Stimulated activated effector memory CD8-positive, alpha-beta T cell treated with anti-CD3 and anti-CD28 coated beads, Interleukin-12 subunit alpha, Interleukin-12 subunit beta, amount 100 ng/mL, for 72 hours (primary cell): ENCODE measurements at regions not wholly inside any gene's neighbourhood (a gene's known extent, or its start where the extent isn't known, plus 50 kb on each side); places are given as distances from the start of the nearest gene placed in this dataset.

Experiments used
- ATAC-seq: fragments of 150-1000 bp; cut with Tn5 transposase; 2 replicates; pipeline ENCODE4 v1.10.0; 2021
- DNase-seq, 2 donors: peaks; one replicate each; pipeline ENCODE4 v3.0.0; 2021 to 2022; ENCODE audit warnings: low spot score in 2 of 2
- H3K27ac Mint-ChIP-seq: one replicate; pipeline ENCODE4 v1.8.0; 2022; ENCODE audit warnings: mild to moderate bottlenecking, mixed read lengths
- H3K36me3 Mint-ChIP-seq: one replicate; pipeline ENCODE4 v1.8.0; 2022; ENCODE audit warnings: mild to moderate bottlenecking, mixed read lengths
- H3K4me1 Mint-ChIP-seq: one replicate; pipeline ENCODE4 v1.8.0; 2022; ENCODE audit warnings: mixed read lengths
- H3K4me3 Mint-ChIP-seq: one replicate; pipeline ENCODE4 v1.8.0; 2022; ENCODE audit warnings: mild to moderate bottlenecking, mixed read lengths
- H3K9me3 Mint-ChIP-seq: one replicate; pipeline ENCODE4 v1.8.0; 2022; ENCODE audit warnings: mixed read lengths

DNA sequence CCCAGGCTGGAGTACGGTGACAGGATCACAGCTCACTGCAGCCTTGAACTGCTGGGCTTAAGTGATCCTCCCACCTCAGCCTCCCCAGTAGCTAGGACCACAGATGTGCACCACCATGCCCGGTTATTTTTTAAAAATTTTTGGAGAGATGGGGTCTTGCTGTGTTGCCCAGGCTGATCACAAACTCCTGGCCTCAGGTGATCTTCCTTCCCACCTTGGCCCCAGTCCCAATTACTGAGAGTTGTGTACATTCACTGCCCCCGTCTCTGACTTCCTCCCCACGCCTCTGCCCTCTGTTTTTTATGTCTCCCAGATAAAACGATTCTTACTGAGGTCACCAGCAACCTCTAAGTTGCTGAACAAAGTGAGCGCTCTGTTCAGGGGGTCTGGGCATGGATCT, 87.7 kb downstream of the LINGO1 start:
- Mint-ChIP-seq H3K27ac (peak overlapping the region; percentile 26), H3K4me3 (no peak overlapping the region), H3K4me1 (peaks cover 14% of the 10 kb centered on the region), H3K9me3 (no peaks in the 10 kb centered on the region), H3K36me3 (no peaks in the 10 kb centered on the region)
- no peak for ATAC-seq
- no peak for DNase-seq

DNA sequence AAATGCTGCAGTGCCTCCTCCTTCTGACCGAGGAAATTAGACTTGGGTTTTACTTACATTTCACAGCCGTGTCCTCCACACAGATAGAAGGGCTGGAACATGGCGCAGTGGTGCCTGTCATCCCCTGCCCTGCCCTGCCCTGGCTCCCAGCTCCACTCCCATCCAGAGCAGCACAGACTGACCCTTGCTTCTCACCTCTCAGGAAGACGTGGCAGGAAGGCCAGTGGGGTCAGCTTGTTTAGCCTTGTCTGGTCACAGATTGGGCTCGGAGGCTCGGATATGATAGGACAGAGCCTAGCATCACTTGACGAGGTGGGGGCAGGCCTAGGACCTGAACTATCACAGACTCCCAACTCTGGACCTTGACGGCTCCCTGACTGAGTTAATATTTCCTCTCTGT, 88.5 kb downstream of the LINGO1 start:
- ATAC-seq = no peak
- Mint-ChIP-seq H3K27ac (peak overlapping the region; percentile 73), H3K4me3 (peak overlapping the region; percentile 67)

GRCh38 chr15:77543159-77543882, 89.4 kb downstream of the LINGO1 start:
- DNase-seq (peak; percentile 70 to 86), ATAC-seq (peak; percentile 84)
- H3K4me3 Mint-ChIP-seq = peak overlapping the region; percentile 67
- H3K9me3 Mint-ChIP-seq = no peaks in the 10 kb centered on the region
- H3K27ac Mint-ChIP-seq = peak overlapping the region; percentile 73
- peaks cover 6% of the 10 kb centered on the region for H3K36me3 Mint-ChIP-seq
- peaks cover 14% of the 10 kb centered on the region for H3K4me1 Mint-ChIP-seq

More for the DNA sequence above, 88.5 kb downstream of the LINGO1 start:
- no peaks in the 10 kb centered on the region for H3K9me3 Mint-ChIP-seq
- peaks cover 14% of the 10 kb centered on the region for H3K4me1 Mint-ChIP-seq
- H3K36me3 Mint-ChIP-seq = peaks cover 5% of the 10 kb centered on the region
- DNase-seq = no peak

- H3K4me1 Mint-ChIP-seq = peaks cover 14% of the 10 kb centered on the region
- H3K27ac Mint-ChIP-seq = peak overlapping the region; percentile 73
- peak overlapping the region; percentile 67 for H3K4me3 Mint-ChIP-seq
- ATAC-seq (no peak), DNase-seq (no peak)
- H3K9me3 Mint-ChIP-seq = no peaks in the 10 kb centered on the region
- peaks cover 6% of the 10 kb centered on the region for H3K36me3 Mint-ChIP-seq
Measured at GRCh38 chr15:77542491-77543001, 90.2 kb downstream of the LINGO1 start.

GRCh38 chr15:77541421-77542181, 91.1 kb downstream of the LINGO1 start:
- DNase-seq (no peak), ATAC-seq (no peak)
- H3K4me3 Mint-ChIP-seq = no peak overlapping the region
- H3K36me3 Mint-ChIP-seq = peaks cover 6% of the 10 kb centered on the region
- peak overlapping the region; percentile 63 for H3K27ac Mint-ChIP-seq
- H3K9me3 Mint-ChIP-seq = no peaks in the 10 kb centered on the region
- peaks cover 14% of the 10 kb centered on the region for H3K4me1 Mint-ChIP-seq

DNA sequence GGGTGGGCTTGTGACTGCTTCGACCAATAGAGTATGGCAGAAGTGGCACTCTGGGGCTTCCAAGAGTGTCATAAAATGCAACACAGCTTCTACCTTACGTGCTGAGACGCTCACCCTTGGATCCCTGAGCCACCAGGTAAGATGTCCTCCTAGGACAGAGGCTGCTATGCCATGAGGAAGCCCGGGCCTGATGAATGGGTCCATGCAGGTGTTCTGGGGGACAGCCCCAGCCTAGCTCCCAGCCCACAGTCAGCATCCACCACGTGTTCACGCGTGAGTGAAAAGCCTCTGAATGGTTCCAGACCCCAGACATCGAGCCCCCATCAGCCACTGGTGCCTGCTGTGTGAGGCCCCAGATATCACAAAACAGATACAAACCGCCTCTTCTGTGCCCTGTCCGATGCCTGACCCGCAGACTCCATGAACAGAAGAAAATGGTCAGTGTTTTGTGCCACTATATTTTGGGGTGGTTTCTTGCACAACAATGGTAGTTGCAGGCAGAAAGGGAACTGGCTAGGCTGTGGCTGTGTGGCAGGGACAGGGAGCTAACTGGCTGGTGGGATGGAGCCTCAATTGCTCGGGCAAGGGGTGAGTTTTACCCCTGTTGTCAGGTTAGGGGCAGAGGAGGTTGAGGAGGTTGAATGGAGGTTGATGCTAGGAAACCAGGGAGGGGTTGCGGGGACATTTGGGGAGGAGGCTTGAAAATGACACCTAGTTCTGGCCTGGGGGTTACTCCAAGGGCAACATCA, 92.2 kb downstream of the LINGO1 start:
- ATAC-seq (no peak), DNase-seq (no peak)
- Mint-ChIP-seq H3K4me1 (peaks cover 14% of the 10 kb centered on the region), H3K36me3 (peaks cover 6% of the 10 kb centered on the region), H3K27ac (no peak overlapping the region), H3K9me3 (no peaks in the 10 kb centered on the region), H3K4me3 (no peak overlapping the region)

- no peak overlapping the region for H3K27ac Mint-ChIP-seq
- H3K4me3 Mint-ChIP-seq = no peak overlapping the region
- no peak for ATAC-seq
Measured at GRCh38 chr15:77538793-77539497, 93.8 kb downstream of the LINGO1 start.

GRCh38 chr15:77538027-77538451, 94.7 kb downstream of the LINGO1 start:
- Mint-ChIP-seq H3K36me3 (peaks cover 6% of the 10 kb centered on the region), H3K27ac (no peak overlapping the region), H3K4me1 (peaks cover 8% of the 10 kb centered on the region), H3K9me3 (no peaks in the 10 kb centered on the region), H3K4me3 (no peak overlapping the region)
- no peak for DNase-seq
- ATAC-seq = no peak

More at GRCh38 chr15:77538793-77539497, 93.8 kb downstream of the LINGO1 start:
- DNase-seq = no peak
- Mint-ChIP-seq H3K36me3 (peaks cover 6% of the 10 kb centered on the region), H3K9me3 (no peaks in the 10 kb centered on the region), H3K4me1 (peaks cover 14% of the 10 kb centered on the region)

DNA sequence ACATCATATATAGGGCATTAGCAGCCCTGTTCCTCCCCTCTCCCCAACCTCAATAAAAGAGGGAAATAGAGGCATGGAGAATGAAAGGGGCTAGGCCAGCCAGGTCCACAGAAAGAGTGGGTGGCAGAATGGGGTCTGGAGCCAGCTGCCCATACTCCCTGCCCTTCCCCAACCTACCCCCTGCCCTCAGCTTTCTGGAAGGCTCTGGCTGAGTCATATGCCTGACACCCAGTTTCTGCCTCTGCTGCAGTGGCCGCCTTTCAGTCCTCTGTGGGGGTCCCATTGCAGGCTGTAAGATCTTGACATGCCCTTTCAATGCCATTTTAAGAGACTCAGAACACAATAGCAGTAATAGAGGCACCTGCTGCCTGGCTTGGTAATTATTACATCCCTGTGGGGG, 95.7 kb downstream of the LINGO1 start:
- no peak for ATAC-seq
- peaks cover 6% of the 10 kb centered on the region for H3K36me3 Mint-ChIP-seq
- DNase-seq = no peak
- H3K4me3 Mint-ChIP-seq = no peak overlapping the region
- H3K4me1 Mint-ChIP-seq = no peaks in the 10 kb centered on the region
- no peaks in the 10 kb centered on the region for H3K9me3 Mint-ChIP-seq
- H3K27ac Mint-ChIP-seq = no peak overlapping the region

GRCh38 chr15:77535845-77536244, 96.9 kb downstream of the LINGO1 start:
- no peak overlapping the region for H3K27ac Mint-ChIP-seq
- no peak for ATAC-seq
- peaks cover 6% of the 10 kb centered on the region for H3K36me3 Mint-ChIP-seq
- no peaks in the 10 kb centered on the region for H3K4me1 Mint-ChIP-seq
- no peak overlapping the region for H3K4me3 Mint-ChIP-seq
- DNase-seq = no peak
- no peaks in the 10 kb centered on the region for H3K9me3 Mint-ChIP-seq
